Trophoblast cell (in vitro differentiated cells and primary cell): ENCODE measurements at regions not wholly inside any gene's neighbourhood (a gene's known extent, or its start where the extent isn't known, plus 50 kb on each side); places are given as distances from the start of the nearest gene placed in this dataset.
"Not testable (repeated sequence)": the region's sequence is repeated elsewhere in the genome, so short reads cannot be mapped to it uniquely, and the experiment has no call there.

ENCODE experiments used
- DNase-seq, 2 donors: peaks; one replicate each; pipeline ENCODE4 v3.0.0-alpha.2; 2016
- H2AFZ ChIP-seq: 2 replicates; pipeline ENCODE4 v1.6.1; 2013; ENCODE audit warnings: low read length, moderate library complexity, mild to moderate bottlenecking; ENCODE audit not compliant: insufficient read depth, poor library complexity
- H2AK5ac ChIP-seq: 2 replicates; pipeline ENCODE4 v1.6.1; 2013; ENCODE audit warnings: mild to moderate bottlenecking, low read length
- H2BK120ac ChIP-seq: 2 replicates; pipeline ENCODE4 v1.6.1; 2013; ENCODE audit warnings: low read length, mild to moderate bottlenecking, moderate library complexity; ENCODE audit not compliant: insufficient read depth, poor library complexity
- H2BK12ac ChIP-seq: 2 replicates; pipeline ENCODE4 v1.6.1; 2013; ENCODE audit warnings: mild to moderate bottlenecking, low read length, moderate library complexity
- H2BK5ac ChIP-seq: 2 replicates; pipeline ENCODE4 v1.6.1; 2013; ENCODE audit warnings: low read length, low read depth, moderate library complexity, mild to moderate bottlenecking; ENCODE audit not compliant: poor library complexity
- H3K14ac ChIP-seq: 2 replicates; pipeline ENCODE4 v1.6.1; 2013; ENCODE audit warnings: mild to moderate bottlenecking, low read length
- H3K18ac ChIP-seq: 2 replicates; pipeline ENCODE4 v1.6.1; 2013; ENCODE audit warnings: mild to moderate bottlenecking, low read length
- H3K23ac ChIP-seq: 2 replicates; pipeline ENCODE4 v1.6.1; 2013; ENCODE audit warnings: low read length
- H3K27ac ChIP-seq: 2 replicates; pipeline ENCODE4 v1.5.1; 2013; ENCODE audit warnings: low read depth, mild to moderate bottlenecking, inconsistent platforms, low read length, moderate library complexity
- H3K27me3 ChIP-seq: 2 replicates; pipeline ENCODE4 v1.6.1; 2013; ENCODE audit warnings: inconsistent platforms, mild to moderate bottlenecking, low read length, moderate library complexity; ENCODE audit not compliant: insufficient read depth
- H3K36me3 ChIP-seq, 2 experiments: 1 replicate in 1 of 2; 2 replicates in 1 of 2; pipeline ENCODE4 v1.6.1; 2013; ENCODE audit warnings: low read length in 2 of 2, mild to moderate bottlenecking in 2 of 2, moderate library complexity in 1 of 2; ENCODE audit not compliant: insufficient read depth in 2 of 2, control insufficient read depth in 1 of 2
- H3K4ac ChIP-seq: 2 replicates; pipeline ENCODE4 v1.6.1; 2013; ENCODE audit warnings: low read depth, mild to moderate bottlenecking, low read length, moderate library complexity
- H3K4me1 ChIP-seq, 2 experiments: 1 replicate in 1 of 2; 2 replicates in 1 of 2; pipeline ENCODE4 v1.6.1; 2013; ENCODE audit warnings: low read length in 2 of 2, mild to moderate bottlenecking in 2 of 2, moderate library complexity in 1 of 2; ENCODE audit not compliant: insufficient read depth in 2 of 2, control insufficient read depth in 1 of 2
- H3K4me2 ChIP-seq: 2 replicates; pipeline ENCODE4 v1.6.1; 2013; ENCODE audit warnings: inconsistent platforms, mild to moderate bottlenecking, low read length, moderate library complexity
- H3K4me3 ChIP-seq: 2 replicates; pipeline ENCODE4 v1.5.1; 2013; ENCODE audit warnings: mild to moderate bottlenecking, low read depth, low read length, inconsistent platforms
- H3K79me1 ChIP-seq: one replicate; pipeline ENCODE4 v1.6.1; 2013; ENCODE audit warnings: low read length
- H3K79me2 ChIP-seq: 2 replicates; pipeline ENCODE4 v1.6.1; 2013; ENCODE audit warnings: low read length, mild to moderate bottlenecking; ENCODE audit not compliant: control insufficient read depth, insufficient read depth, poor library complexity
- H3K9ac ChIP-seq: 2 replicates; pipeline ENCODE4 v1.6.1; 2013; ENCODE audit warnings: mild to moderate bottlenecking, low read length
- H3K9me3 ChIP-seq: 2 replicates; pipeline ENCODE4 v1.6.1; 2013; ENCODE audit warnings: low read depth, mild to moderate bottlenecking, control low read depth, inconsistent platforms, low read length; ENCODE audit not compliant: insufficient read depth
- H4K12ac ChIP-seq: 2 replicates; pipeline ENCODE4 v1.6.1; 2013; ENCODE audit warnings: low read depth, mild to moderate bottlenecking, low read length, moderate library complexity
- H4K8ac ChIP-seq: 2 replicates; pipeline ENCODE4 v1.6.1; 2013; ENCODE audit warnings: low read depth, mild to moderate bottlenecking, low read length, moderate library complexity
- H4K91ac ChIP-seq: one replicate; pipeline ENCODE4 v1.6.1; 2013; ENCODE audit warnings: low read depth, mild to moderate bottlenecking, low read length, moderate library complexity
- WGBS: extraction: QIAGEN DNeasy Blood & Tissue Kit; methylation state at CpG from one replicate; pipeline ENCODE4 v1.1.7; 2013; ENCODE audit warnings: missing lambda C conversion rate; ENCODE audit not compliant: insufficient read length, insufficient coverage; ENCODE audit errors: extremely low coverage; 5-methylcytosine and 5-hydroxymethylcytosine counted together

- WGBS = no CpG with 5 or more reads among the region's 13 CpGs
- H3K79me2 ChIP-seq = no peaks in the 10 kb centered on the region
- no peak overlapping the region for H3K14ac ChIP-seq
- no peak overlapping the region for H4K91ac ChIP-seq
- H3K9ac ChIP-seq = no peak overlapping the region
- H3K23ac ChIP-seq = no peak overlapping the region
- H4K8ac ChIP-seq = no peak overlapping the region
- H3K4me2 ChIP-seq = no peak overlapping the region
- H3K36me3 ChIP-seq = no peaks in the 10 kb centered on the region
- no peak overlapping the region for H2BK5ac ChIP-seq
- no peak overlapping the region for H3K4ac ChIP-seq
- H3K4me3 ChIP-seq = no peak overlapping the region
- H3K18ac ChIP-seq = no peak overlapping the region
- no peaks in the 10 kb centered on the region for H3K4me1 ChIP-seq
- no peak overlapping the region for H2BK120ac ChIP-seq
- H3K27ac ChIP-seq = no peak overlapping the region
- no peak overlapping the region for H2AFZ ChIP-seq
- H4K12ac ChIP-seq = no peak overlapping the region
- no peak overlapping the region for H2AK5ac ChIP-seq
- no peaks in the 10 kb centered on the region for H3K27me3 ChIP-seq
- DNase-seq = no peak
- no peaks in the 10 kb centered on the region for H3K79me1 ChIP-seq
- no peak overlapping the region for H2BK12ac ChIP-seq
- H3K9me3 ChIP-seq = no peaks in the 10 kb centered on the region
These were observed 591.8 kb upstream of the ADARB2 start for GRCh38 chr10:2329082-2329481.

GRCh38 chr10:2326411-2326810 is 589.1 kb upstream of the ADARB2 start:
- Histone ChIP-seq H3K4me2 (no peak overlapping the region), H3K23ac (no peak overlapping the region), H4K91ac (no peak overlapping the region), H3K4ac (no peak overlapping the region), H3K4me3 (no peak overlapping the region), H4K8ac (no peak overlapping the region), H3K79me2 (no peaks in the 10 kb centered on the region), H3K14ac (no peak overlapping the region), H3K27ac (no peak overlapping the region), H3K4me1 (no peaks in the 10 kb centered on the region), H3K9me3 (no peaks in the 10 kb centered on the region), H3K36me3 (no peaks in the 10 kb centered on the region), H2BK120ac (no peak overlapping the region), H2AFZ (no peak overlapping the region), H2AK5ac (no peak overlapping the region), H2BK12ac (no peak overlapping the region), H4K12ac (no peak overlapping the region), H3K18ac (no peak overlapping the region), H2BK5ac (no peak overlapping the region), H3K9ac (no peak overlapping the region), H3K27me3 (no peaks in the 10 kb centered on the region), H3K79me1 (no peaks in the 10 kb centered on the region)
- no peak for DNase-seq
- WGBS = no CpG with 5 or more reads among the region's 6 CpGs

GRCh38 chr10:2315045-2315485 is 577.7 kb upstream of the ADARB2 start:
- not testable (repeated sequence) for H4K91ac ChIP-seq, H2BK5ac ChIP-seq, H3K9ac ChIP-seq, H3K23ac ChIP-seq, DNase-seq, H2AFZ ChIP-seq, H3K79me2 ChIP-seq, H3K4me1 ChIP-seq, H2AK5ac ChIP-seq, H3K9me3 ChIP-seq, H3K79me1 ChIP-seq, H3K27me3 ChIP-seq, H4K8ac ChIP-seq, H3K4me3 ChIP-seq, H3K14ac ChIP-seq, H3K18ac ChIP-seq, H2BK120ac ChIP-seq, H3K27ac ChIP-seq, H3K4me2 ChIP-seq, H4K12ac ChIP-seq, H3K36me3 ChIP-seq, H3K4ac ChIP-seq, H2BK12ac ChIP-seq
- WGBS = no CpG with 5 or more reads among the region's 32 CpGs

- Histone ChIP-seq H2BK12ac (no peak overlapping the region), H3K9me3 (peaks cover 2% of the 10 kb centered on the region), H2BK120ac (no peak overlapping the region), H4K8ac (no peak overlapping the region), H3K4ac (no peak overlapping the region), H3K9ac (no peak overlapping the region), H3K79me1 (no peaks in the 10 kb centered on the region), H3K18ac (no peak overlapping the region), H3K27ac (no peak overlapping the region), H2AFZ (no peak overlapping the region), H3K27me3 (no peaks in the 10 kb centered on the region), H3K79me2 (no peaks in the 10 kb centered on the region), H3K36me3 (no peaks in the 10 kb centered on the region), H2AK5ac (no peak overlapping the region), H4K91ac (no peak overlapping the region), H2BK5ac (no peak overlapping the region), H3K14ac (no peak overlapping the region), H3K23ac (no peak overlapping the region), H3K4me1 (peaks cover 0 to 2% of the 10 kb centered on the region in 2 experiments), H3K4me2 (no peak overlapping the region), H4K12ac (no peak overlapping the region), H3K4me3 (no peak overlapping the region)
- no peak for DNase-seq
- WGBS = no CpG with 5 or more reads among the region's 1 CpG
These were observed 568.8 kb upstream of the ADARB2 start for GRCh38 chr10:2306081-2306480.
